ENCODE measurements at regions not wholly inside any gene's neighbourhood (a gene's known extent, or its start where the extent isn't known, plus 50 kb on each side); places are given as distances from the start of the nearest gene placed in this dataset.

DNA sequence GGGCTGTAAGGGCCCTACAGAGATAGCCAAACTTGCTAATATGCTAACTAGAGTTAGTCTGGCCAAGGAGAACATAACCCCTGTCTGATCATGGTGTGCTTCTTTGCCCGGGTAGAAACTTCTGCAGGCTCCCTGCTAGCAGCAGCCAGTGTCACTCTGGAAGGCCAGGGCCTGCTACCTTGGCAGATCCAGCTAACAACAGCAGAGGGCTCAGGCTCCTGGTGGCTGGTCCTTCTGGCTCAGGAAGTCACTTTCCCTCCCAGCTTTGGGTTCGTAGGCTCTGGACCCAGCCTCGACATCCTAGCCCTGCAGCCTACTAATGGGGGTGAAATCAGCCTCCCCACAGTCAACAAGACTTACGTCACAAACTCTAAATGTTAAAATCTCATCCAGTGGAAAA lies 373.7 kb upstream of the RGMA start:
- TF ChIP-seq, protein P1, sequence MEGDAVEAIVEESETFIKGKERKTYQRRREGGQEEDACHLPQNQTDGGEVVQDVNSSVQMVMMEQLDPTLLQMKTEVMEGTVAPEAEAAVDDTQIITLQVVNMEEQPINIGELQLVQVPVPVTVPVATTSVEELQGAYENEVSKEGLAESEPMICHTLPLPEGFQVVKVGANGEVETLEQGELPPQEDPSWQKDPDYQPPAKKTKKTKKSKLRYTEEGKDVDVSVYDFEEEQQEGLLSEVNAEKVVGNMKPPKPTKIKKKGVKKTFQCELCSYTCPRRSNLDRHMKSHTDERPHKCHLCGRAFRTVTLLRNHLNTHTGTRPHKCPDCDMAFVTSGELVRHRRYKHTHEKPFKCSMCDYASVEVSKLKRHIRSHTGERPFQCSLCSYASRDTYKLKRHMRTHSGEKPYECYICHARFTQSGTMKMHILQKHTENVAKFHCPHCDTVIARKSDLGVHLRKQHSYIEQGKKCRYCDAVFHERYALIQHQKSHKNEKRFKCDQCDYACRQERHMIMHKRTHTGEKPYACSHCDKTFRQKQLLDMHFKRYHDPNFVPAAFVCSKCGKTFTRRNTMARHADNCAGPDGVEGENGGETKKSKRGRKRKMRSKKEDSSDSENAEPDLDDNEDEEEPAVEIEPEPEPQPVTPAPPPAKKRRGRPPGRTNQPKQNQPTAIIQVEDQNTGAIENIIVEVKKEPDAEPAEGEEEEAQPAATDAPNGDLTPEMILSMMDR (IDR thresholded peaks at IDR 0.05; ENCODE audit: insufficient read depth, low read depth, low read length): no peak
- no peak for TF ChIP-seq EZH2 (IDR thresholded peaks at IDR 0.05; ENCODE audit: insufficient read depth, low read length)
- Mint-ChIP-seq H3K4me3 (ENCODE audit: unreplicated experiment) (no peak overlapping the region), H3K36me3 (ENCODE audit: low read depth, unreplicated experiment) (no peaks in the 10 kb centered on the region), H3K9me3 (ENCODE audit: unreplicated experiment) (peaks cover 7% of the 10 kb centered on the region), H3K27ac (ENCODE audit: unreplicated experiment) (no peak overlapping the region), H3K4me1 (ENCODE audit: low read depth, unreplicated experiment) (peaks cover 14% of the 10 kb centered on the region), H3K27me3 (ENCODE audit: low read depth, unreplicated experiment) (peaks cover 16% of the 10 kb centered on the region)
- H3K36me3 ChIP-seq (ENCODE audit: insufficient read depth, low read length): no peaks in the 10 kb centered on the region
- no peak overlapping the region for H3K27ac ChIP-seq (ENCODE audit: low read depth, low read length)
- no peaks in the 10 kb centered on the region for H3K4me1 ChIP-seq (ENCODE audit: insufficient read depth, low read length)
- no peak overlapping the region for H3K9ac ChIP-seq (ENCODE audit: low read length)
- no peaks in the 10 kb centered on the region for H3K9me3 ChIP-seq (ENCODE audit: insufficient read depth, low read depth, low read length)
- no peak overlapping the region for H3K4me3 ChIP-seq (ENCODE audit: insufficient read depth, low read depth, low read length)
- H3K79me2 ChIP-seq (ENCODE audit: insufficient read depth, low read length): no peaks in the 10 kb centered on the region
- H2AFZ ChIP-seq (ENCODE audit: low read depth, low read length): no peak overlapping the region
- H4K20me1 ChIP-seq (ENCODE audit: insufficient read depth, low read length): no peaks in the 10 kb centered on the region
- FAIRE-seq: no peak
- no peak for DNase-seq (ENCODE audit: low read depth)
- H3K4me2 ChIP-seq (ENCODE audit: low read length): no peak overlapping the region
- no peaks in the 10 kb centered on the region for H3K27me3 ChIP-seq (ENCODE audit: insufficient read depth, low read length)

DNA sequence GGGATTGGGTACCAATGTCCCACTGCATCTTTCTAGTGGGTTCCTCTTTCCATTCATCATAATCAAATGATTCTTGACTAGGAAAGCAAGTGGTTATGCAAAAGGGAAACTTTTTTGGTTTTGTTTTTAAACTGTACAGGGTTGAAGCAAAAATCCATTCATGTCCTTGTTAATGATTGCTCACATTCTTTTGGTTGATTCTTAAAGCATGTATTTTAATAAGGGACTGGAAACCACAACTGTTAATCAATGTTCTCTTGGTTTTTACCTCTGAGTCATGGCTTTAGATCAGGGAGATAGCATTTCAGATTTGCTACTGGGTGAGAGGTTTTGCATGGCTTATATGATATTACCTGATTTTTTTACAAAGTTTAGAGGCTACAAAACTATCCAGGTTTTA lies 371.7 kb upstream of the RGMA start:
- Histone ChIP-seq H3K9ac (ENCODE audit: low read length) (no peak overlapping the region), H3K79me2 (ENCODE audit: insufficient read depth, low read length) (no peaks in the 10 kb centered on the region), H4K20me1 (ENCODE audit: insufficient read depth, low read length) (no peaks in the 10 kb centered on the region), H3K4me3 (ENCODE audit: insufficient read depth, low read depth, low read length) (no peak overlapping the region), H3K4me2 (ENCODE audit: low read length) (no peak overlapping the region), H3K36me3 (ENCODE audit: insufficient read depth, low read length) (no peaks in the 10 kb centered on the region), H3K27me3 (ENCODE audit: insufficient read depth, low read length) (no peaks in the 10 kb centered on the region), H3K4me1 (ENCODE audit: insufficient read depth, low read length) (no peaks in the 10 kb centered on the region), H3K9me3 (ENCODE audit: insufficient read depth, low read depth, low read length) (no peaks in the 10 kb centered on the region), H2AFZ (ENCODE audit: low read depth, low read length) (no peak overlapping the region), H3K27ac (ENCODE audit: low read depth, low read length) (no peak overlapping the region)
- TF ChIP-seq, protein P1 (IDR thresholded peaks at IDR 0.05; ENCODE audit: insufficient read depth, low read depth, low read length): no peak
- TF ChIP-seq EZH2 (IDR thresholded peaks at IDR 0.05; ENCODE audit: insufficient read depth, low read length): no peak
- peaks cover 20% of the 10 kb centered on the region for H3K27me3 Mint-ChIP-seq (ENCODE audit: low read depth, unreplicated experiment)
- peaks cover 14% of the 10 kb centered on the region for H3K4me1 Mint-ChIP-seq (ENCODE audit: low read depth, unreplicated experiment)
- no peaks in the 10 kb centered on the region for H3K36me3 Mint-ChIP-seq (ENCODE audit: low read depth, unreplicated experiment)
- no peak for FAIRE-seq
- DNase-seq (ENCODE audit: low read depth): peak; percentile 53
- peaks cover 14% of the 10 kb centered on the region for H3K9me3 Mint-ChIP-seq (ENCODE audit: unreplicated experiment)
- H3K27ac Mint-ChIP-seq (ENCODE audit: unreplicated experiment): no peak overlapping the region
- H3K4me3 Mint-ChIP-seq (ENCODE audit: unreplicated experiment): no peak overlapping the region

DNA sequence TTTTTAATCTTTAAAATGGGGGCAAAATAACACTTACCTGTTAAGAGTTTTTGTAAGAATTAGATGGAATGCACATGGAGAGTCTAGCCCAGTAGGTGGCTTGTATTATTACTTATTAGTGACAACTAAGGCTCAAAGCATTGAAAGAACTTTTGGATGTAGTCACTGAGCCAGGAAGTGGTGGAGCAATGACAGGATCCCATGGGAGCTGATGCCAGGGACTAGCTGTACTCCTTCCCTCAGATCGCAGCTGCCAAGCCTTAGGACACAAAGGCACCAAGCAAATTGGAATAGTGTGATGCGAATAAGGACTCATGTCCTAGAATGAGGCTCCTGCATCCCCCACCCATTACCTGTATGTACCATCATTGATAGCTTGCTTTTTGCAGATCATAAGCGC lies 370.4 kb upstream of the RGMA start:
- no peak overlapping the region for H2AFZ ChIP-seq (ENCODE audit: low read depth, low read length)
- no peak overlapping the region for H3K4me2 ChIP-seq (ENCODE audit: low read length)
- no peaks in the 10 kb centered on the region for H3K36me3 ChIP-seq (ENCODE audit: insufficient read depth, low read length)
- no peaks in the 10 kb centered on the region for H4K20me1 ChIP-seq (ENCODE audit: insufficient read depth, low read length)
- no peak for DNase-seq (ENCODE audit: low read depth)
- H3K79me2 ChIP-seq (ENCODE audit: insufficient read depth, low read length): no peaks in the 10 kb centered on the region
- no peak for FAIRE-seq
- Mint-ChIP-seq H3K27me3 (ENCODE audit: low read depth, unreplicated experiment) (peaks cover 26% of the 10 kb centered on the region), H3K9me3 (ENCODE audit: unreplicated experiment) (peaks cover 14% of the 10 kb centered on the region), H3K4me1 (ENCODE audit: low read depth, unreplicated experiment) (peaks cover 14% of the 10 kb centered on the region), H3K4me3 (ENCODE audit: unreplicated experiment) (no peak overlapping the region), H3K36me3 (ENCODE audit: low read depth, unreplicated experiment) (no peaks in the 10 kb centered on the region), H3K27ac (ENCODE audit: unreplicated experiment) (no peak overlapping the region)
- no peak overlapping the region for H3K4me3 ChIP-seq (ENCODE audit: insufficient read depth, low read depth, low read length)
- no peaks in the 10 kb centered on the region for H3K9me3 ChIP-seq (ENCODE audit: insufficient read depth, low read depth, low read length)
- TF ChIP-seq, protein P1 (IDR thresholded peaks at IDR 0.05; ENCODE audit: insufficient read depth, low read depth, low read length): no peak
- TF ChIP-seq EZH2 (IDR thresholded peaks at IDR 0.05; ENCODE audit: insufficient read depth, low read length): no peak
- H3K27ac ChIP-seq (ENCODE audit: low read depth, low read length): no peak overlapping the region
- H3K4me1 ChIP-seq (ENCODE audit: insufficient read depth, low read length): no peaks in the 10 kb centered on the region
- H3K27me3 ChIP-seq (ENCODE audit: insufficient read depth, low read length): peaks cover 2% of the 10 kb centered on the region
- H3K9ac ChIP-seq (ENCODE audit: low read length): no peak overlapping the region
